Choroid plexus epithelial cell (primary cell): ENCODE measurements at regions not wholly inside any gene's neighbourhood (a gene's known extent, or its start where the extent isn't known, plus 50 kb on each side); places are given as distances from the start of the nearest gene placed in this dataset.

ENCODE experiments used
- DNase-seq: peaks from one replicate; pipeline ENCODE4 v3.0.0-alpha.2; 2010; ENCODE audit warnings: low read depth
- H3K4me3 ChIP-seq: 2 replicates; pipeline ENCODE4 v1.5.1; 2011; ENCODE audit warnings: low read depth, mild to moderate bottlenecking, control low read depth, low read length, moderate library complexity
- TF ChIP-seq, protein P1 (sequence below): conservative IDR thresholded peaks from 2 replicates; pipeline ENCODE4 v1.5.1; 2011; ENCODE audit warnings: low read depth, mild to moderate bottlenecking, control low read depth, inconsistent platforms, low read length, moderate library complexity

DNA sequence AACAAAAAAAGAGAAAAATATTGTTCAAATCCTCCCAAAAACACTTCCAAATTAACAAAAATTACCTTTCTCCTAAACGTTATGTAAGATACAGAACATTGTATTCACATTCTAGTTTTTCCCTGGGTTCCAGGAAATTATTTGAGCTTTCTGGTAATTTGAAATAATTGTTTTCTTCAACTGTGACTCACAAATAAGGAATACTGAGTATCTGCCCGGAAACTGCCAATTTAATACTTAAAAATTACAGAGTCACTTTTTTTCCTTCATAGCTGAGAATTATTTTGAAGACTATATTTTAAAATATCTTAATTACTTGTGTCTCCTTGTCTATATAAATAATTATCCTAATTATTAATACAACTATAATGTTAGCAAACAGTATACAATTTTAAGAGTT is 709.0 kb upstream of the ARGLU1 start:
- DNase-seq, result peak; percentile 28
- TF ChIP-seq, protein P1, sequence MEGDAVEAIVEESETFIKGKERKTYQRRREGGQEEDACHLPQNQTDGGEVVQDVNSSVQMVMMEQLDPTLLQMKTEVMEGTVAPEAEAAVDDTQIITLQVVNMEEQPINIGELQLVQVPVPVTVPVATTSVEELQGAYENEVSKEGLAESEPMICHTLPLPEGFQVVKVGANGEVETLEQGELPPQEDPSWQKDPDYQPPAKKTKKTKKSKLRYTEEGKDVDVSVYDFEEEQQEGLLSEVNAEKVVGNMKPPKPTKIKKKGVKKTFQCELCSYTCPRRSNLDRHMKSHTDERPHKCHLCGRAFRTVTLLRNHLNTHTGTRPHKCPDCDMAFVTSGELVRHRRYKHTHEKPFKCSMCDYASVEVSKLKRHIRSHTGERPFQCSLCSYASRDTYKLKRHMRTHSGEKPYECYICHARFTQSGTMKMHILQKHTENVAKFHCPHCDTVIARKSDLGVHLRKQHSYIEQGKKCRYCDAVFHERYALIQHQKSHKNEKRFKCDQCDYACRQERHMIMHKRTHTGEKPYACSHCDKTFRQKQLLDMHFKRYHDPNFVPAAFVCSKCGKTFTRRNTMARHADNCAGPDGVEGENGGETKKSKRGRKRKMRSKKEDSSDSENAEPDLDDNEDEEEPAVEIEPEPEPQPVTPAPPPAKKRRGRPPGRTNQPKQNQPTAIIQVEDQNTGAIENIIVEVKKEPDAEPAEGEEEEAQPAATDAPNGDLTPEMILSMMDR, result no peak
- no peak overlapping the region for H3K4me3 ChIP-seq

DNA sequence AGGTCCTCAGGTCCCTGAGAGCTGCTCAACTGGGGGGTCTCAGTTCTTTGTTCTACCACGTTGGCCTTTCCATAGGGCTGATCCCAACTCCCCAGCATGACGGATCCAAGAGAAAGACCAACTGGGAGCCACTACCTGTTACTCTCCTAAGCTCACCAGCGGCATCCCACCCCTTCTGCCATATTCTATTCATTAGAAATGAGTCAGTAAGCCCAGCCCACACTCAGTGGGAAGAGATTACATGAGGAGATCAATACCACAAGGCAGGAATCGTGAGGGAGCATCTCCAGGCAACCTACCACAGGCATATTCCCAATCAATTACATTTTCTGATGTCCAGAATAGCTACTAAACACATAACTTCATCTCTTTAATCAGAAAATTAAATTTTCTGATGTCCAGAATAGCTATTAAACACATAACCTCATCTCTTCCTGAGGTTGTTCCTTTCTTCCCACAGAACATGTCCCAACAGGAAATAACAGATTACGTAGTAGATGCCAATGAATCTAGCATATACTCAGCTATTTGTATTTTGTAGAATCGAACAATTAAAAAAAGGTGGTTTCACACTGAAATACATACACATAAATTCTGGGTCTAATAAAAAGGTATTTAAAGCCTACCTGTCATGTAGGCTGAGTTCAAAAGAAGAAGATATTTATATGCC is 708.1 kb upstream of the ARGLU1 start:
- DNase-seq, result peak; percentile 61
- H3K4me3 ChIP-seq, result no peak overlapping the region
- TF ChIP-seq, protein P1, result no peak

- H3K4me3 ChIP-seq, result no peak overlapping the region
- TF ChIP-seq, protein P1, result no peak
- DNase-seq, result no peak
Observed at GRCh38 chr13:107275312-107275711, 707.4 kb upstream of the ARGLU1 start.

GRCh38 chr13:107271227-107271626 is 703.3 kb upstream of the ARGLU1 start:
- H3K4me3 ChIP-seq, result no peak overlapping the region
- TF ChIP-seq, protein P1, result peak; percentile 21
- peak; percentile 88 for DNase-seq

DNA sequence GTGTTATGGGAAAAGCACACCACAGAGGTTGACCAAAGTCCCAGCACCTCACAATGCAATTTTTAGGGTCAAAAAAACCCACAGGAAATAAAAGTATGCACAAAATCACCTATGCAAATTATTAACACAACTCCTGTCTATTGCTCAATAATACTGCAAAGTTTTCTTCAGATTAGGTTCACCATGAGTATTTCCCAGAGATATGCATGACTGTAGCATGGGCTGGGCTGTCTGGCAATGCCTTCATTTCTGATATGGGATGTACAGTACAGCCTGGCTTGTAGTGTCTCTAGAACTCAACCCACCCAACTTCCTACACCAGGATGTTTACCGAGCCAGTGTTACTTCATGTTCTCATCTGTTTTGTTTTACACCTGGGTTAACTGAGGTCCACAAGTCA is 698.7 kb upstream of the ARGLU1 start:
- no peak overlapping the region for H3K4me3 ChIP-seq
- TF ChIP-seq, protein P1, result no peak
- DNase-seq, result peak; percentile 37

- TF ChIP-seq, protein P1, result no peak
- H3K4me3 ChIP-seq, result no peak overlapping the region
- peak; percentile 33 for DNase-seq
Observed at GRCh38 chr13:107258599-107259187, 690.8 kb upstream of the ARGLU1 start.

GRCh38 chr13:107254392-107254791 is 686.5 kb upstream of the ARGLU1 start:
- no peak for DNase-seq
- TF ChIP-seq, protein P1, result no peak

More at GRCh38 chr13:107254392-107254791, 686.5 kb upstream of the ARGLU1 start:
- H3K4me3 ChIP-seq, result no peak overlapping the region
